ENCODE measurements at regions not wholly inside any gene's neighbourhood (a gene's known extent, or its start where the extent isn't known, plus 50 kb on each side); places are given as distances from the start of the nearest gene placed in this dataset.
A peak's percentile ranks its signal among the peaks of the same experiment; 100 is the strongest.

- 38% methylated on average over 1 of the region's 1 CpG for WGBS
Observed at GRCh38 chr15:37217567-37217966, 117.2 kb upstream of the MEIS2 start.

More at GRCh38 chr15:37217567-37217966, 117.2 kb upstream of the MEIS2 start:
- DNase-seq (ENCODE audit: low spot score), result no peak
- H3K9ac ChIP-seq (ENCODE audit: low read depth in 1 of 2, low read length in 2 of 2), result no peak overlapping the region
- H3K4me3 ChIP-seq (ENCODE audit: low read depth in 1 of 3, low read length in 3 of 3), result no peak overlapping the region
- H3K9me3 ChIP-seq (ENCODE audit: control insufficient read depth in 4 of 4, low read length in 3 of 4), result no peaks in the 10 kb centered on the region
- no peaks in the 10 kb centered on the region for H3K36me3 ChIP-seq (ENCODE audit: control insufficient read depth in 4 of 4, insufficient read depth in 3 of 4, low read depth in 1 of 4, low read length in 3 of 4)
- peak overlapping the region; percentile 82 to 91 for H3K27ac ChIP-seq (ENCODE audit: low read depth in 1 of 2, low read length in 2 of 2)
- TF ChIP-seq RAD21 (IDR thresholded peaks at IDR 0.05) (peak; percentile 32 to 56), FOXA1 (IDR thresholded peaks at IDR 0.05) (peak; percentile 91), ATF3 (IDR thresholded peaks at IDR 0.05) (peak; percentile 99), SP1 (IDR thresholded peaks at IDR 0.05) (peak; percentile 92), FOXA2 (IDR thresholded peaks at IDR 0.05) (peak; percentile 89), TAF1 (conservative IDR thresholded peaks at IDR 0.05) (no peak), HNF4A (conservative IDR thresholded peaks at IDR 0.05) (peak; percentile 100), RXRA (IDR thresholded peaks at IDR 0.05) (peak; percentile 89 to 91), EGR1 (IDR thresholded peaks at IDR 0.05; ENCODE audit: low read depth in 2 of 2) (peak in 1 of 2 donors; percentile 83), NR2F2 (IDR thresholded peaks at IDR 0.05) (peak; percentile 51), GABPA (IDR thresholded peaks at IDR 0.05 in 1 of 2, conservative IDR thresholded peaks at IDR 0.05 in 1 of 2) (peak in 1 of 2 donors; percentile 33), YY1 (IDR thresholded peaks at IDR 0.05) (peak; percentile 86), JUND (IDR thresholded peaks at IDR 0.05) (peak; percentile 92 to 96), HNF4G (IDR thresholded peaks at IDR 0.05) (peak; percentile 95)
- TF ChIP-seq, protein P1, sequence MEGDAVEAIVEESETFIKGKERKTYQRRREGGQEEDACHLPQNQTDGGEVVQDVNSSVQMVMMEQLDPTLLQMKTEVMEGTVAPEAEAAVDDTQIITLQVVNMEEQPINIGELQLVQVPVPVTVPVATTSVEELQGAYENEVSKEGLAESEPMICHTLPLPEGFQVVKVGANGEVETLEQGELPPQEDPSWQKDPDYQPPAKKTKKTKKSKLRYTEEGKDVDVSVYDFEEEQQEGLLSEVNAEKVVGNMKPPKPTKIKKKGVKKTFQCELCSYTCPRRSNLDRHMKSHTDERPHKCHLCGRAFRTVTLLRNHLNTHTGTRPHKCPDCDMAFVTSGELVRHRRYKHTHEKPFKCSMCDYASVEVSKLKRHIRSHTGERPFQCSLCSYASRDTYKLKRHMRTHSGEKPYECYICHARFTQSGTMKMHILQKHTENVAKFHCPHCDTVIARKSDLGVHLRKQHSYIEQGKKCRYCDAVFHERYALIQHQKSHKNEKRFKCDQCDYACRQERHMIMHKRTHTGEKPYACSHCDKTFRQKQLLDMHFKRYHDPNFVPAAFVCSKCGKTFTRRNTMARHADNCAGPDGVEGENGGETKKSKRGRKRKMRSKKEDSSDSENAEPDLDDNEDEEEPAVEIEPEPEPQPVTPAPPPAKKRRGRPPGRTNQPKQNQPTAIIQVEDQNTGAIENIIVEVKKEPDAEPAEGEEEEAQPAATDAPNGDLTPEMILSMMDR (IDR thresholded peaks at IDR 0.05; ENCODE audit: low read depth, low read length, missing input control), result no peak
- TF ChIP-seq, protein P2, sequence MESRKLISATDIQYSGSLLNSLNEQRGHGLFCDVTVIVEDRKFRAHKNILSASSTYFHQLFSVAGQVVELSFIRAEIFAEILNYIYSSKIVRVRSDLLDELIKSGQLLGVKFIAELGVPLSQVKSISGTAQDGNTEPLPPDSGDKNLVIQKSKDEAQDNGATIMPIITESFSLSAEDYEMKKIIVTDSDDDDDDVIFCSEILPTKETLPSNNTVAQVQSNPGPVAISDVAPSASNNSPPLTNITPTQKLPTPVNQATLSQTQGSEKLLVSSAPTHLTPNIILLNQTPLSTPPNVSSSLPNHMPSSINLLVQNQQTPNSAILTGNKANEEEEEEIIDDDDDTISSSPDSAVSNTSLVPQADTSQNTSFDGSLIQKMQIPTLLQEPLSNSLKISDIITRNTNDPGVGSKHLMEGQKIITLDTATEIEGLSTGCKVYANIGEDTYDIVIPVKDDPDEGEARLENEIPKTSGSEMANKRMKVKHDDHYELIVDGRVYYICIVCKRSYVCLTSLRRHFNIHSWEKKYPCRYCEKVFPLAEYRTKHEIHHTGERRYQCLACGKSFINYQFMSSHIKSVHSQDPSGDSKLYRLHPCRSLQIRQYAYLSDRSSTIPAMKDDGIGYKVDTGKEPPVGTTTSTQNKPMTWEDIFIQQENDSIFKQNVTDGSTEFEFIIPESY (IDR thresholded peaks at IDR 0.05), result peak; percentile 77
- TF ChIP-seq, protein P3, sequence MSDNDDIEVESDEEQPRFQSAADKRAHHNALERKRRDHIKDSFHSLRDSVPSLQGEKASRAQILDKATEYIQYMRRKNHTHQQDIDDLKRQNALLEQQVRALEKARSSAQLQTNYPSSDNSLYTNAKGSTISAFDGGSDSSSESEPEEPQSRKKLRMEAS (IDR thresholded peaks at IDR 0.05), result peak; percentile 90
- TF ChIP-seq, protein P4, sequence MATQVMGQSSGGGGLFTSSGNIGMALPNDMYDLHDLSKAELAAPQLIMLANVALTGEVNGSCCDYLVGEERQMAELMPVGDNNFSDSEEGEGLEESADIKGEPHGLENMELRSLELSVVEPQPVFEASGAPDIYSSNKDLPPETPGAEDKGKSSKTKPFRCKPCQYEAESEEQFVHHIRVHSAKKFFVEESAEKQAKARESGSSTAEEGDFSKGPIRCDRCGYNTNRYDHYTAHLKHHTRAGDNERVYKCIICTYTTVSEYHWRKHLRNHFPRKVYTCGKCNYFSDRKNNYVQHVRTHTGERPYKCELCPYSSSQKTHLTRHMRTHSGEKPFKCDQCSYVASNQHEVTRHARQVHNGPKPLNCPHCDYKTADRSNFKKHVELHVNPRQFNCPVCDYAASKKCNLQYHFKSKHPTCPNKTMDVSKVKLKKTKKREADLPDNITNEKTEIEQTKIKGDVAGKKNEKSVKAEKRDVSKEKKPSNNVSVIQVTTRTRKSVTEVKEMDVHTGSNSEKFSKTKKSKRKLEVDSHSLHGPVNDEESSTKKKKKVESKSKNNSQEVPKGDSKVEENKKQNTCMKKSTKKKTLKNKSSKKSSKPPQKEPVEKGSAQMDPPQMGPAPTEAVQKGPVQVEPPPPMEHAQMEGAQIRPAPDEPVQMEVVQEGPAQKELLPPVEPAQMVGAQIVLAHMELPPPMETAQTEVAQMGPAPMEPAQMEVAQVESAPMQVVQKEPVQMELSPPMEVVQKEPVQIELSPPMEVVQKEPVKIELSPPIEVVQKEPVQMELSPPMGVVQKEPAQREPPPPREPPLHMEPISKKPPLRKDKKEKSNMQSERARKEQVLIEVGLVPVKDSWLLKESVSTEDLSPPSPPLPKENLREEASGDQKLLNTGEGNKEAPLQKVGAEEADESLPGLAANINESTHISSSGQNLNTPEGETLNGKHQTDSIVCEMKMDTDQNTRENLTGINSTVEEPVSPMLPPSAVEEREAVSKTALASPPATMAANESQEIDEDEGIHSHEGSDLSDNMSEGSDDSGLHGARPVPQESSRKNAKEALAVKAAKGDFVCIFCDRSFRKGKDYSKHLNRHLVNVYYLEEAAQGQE (IDR thresholded peaks at IDR 0.05), result peak; percentile 61
- no peaks in the 10 kb centered on the region for H3K27me3 ChIP-seq (ENCODE audit: control insufficient read depth in 4 of 4, insufficient read depth in 4 of 4, low read length in 3 of 4)
- H3K4me1 ChIP-seq (ENCODE audit: control insufficient read depth in 4 of 4, insufficient read depth in 4 of 4, low read length in 3 of 4), result peaks cover 2 to 28% (median 25%) of the 10 kb centered on the region in 4 donors

Data from liver (tissue), 8 donors.